Parathyroid adenoma (tissue), 2 donors: ENCODE measurements at regions not wholly inside any gene's neighbourhood (a gene's known extent, or its start where the extent isn't known, plus 50 kb on each side); places are given as distances from the start of the nearest gene placed in this dataset.

ENCODE experiments used
- H2AFZ ChIP-seq: fragments of 300-600 bp; sonication (generic); one replicate; pipeline ENCODE4 v1.7.0; 2017; ENCODE audit warnings: antibody characterized with exemption, mild to moderate bottlenecking
- H3K27ac ChIP-seq: fragments of 300-600 bp; sonication (generic); one replicate; pipeline ENCODE4 v1.7.0; 2017
- H3K27me3 ChIP-seq: fragments of 300-600 bp; sonication (generic); one replicate; pipeline ENCODE4 v1.7.0; 2017; ENCODE audit warnings: low read length; ENCODE audit not compliant: control insufficient read depth, insufficient read depth
- H3K36me3 ChIP-seq: fragments of 300-600 bp; sonication (generic); one replicate; pipeline ENCODE4 v1.7.0; 2017; ENCODE audit warnings: low read length; ENCODE audit not compliant: control insufficient read depth, insufficient read depth
- H3K4me1 ChIP-seq: fragments of 300-600 bp; sonication (generic); one replicate; pipeline ENCODE4 v1.7.0; 2017; ENCODE audit warnings: control low read depth
- H3K4me2 ChIP-seq: fragments of 300-600 bp; sonication (generic); one replicate; pipeline ENCODE4 v1.7.0; 2017; ENCODE audit warnings: low read length
- H3K4me3 ChIP-seq: fragments of 300-600 bp; sonication (generic); one replicate; pipeline ENCODE4 v1.7.0; 2017; ENCODE audit warnings: low read depth, low read length
- H3K79me2 ChIP-seq: fragments of 300-600 bp; sonication (generic); one replicate; pipeline ENCODE4 v1.7.0; 2017; ENCODE audit warnings: control low read depth
- H3K9ac ChIP-seq: fragments of 300-600 bp; sonication (generic); one replicate; pipeline ENCODE4 v1.7.0; 2017; ENCODE audit warnings: mild to moderate bottlenecking
- H3K9me3 ChIP-seq: fragments of 300-600 bp; sonication (generic); one replicate; pipeline ENCODE4 v1.7.0; 2017; ENCODE audit warnings: low read length; ENCODE audit not compliant: control insufficient read depth
- CTCF ChIP-seq: fragments of 300-600 bp; sonication (generic); IDR thresholded peaks from one replicate; pipeline ENCODE4 v1.7.0; 2017; ENCODE audit warnings: antibody characterized with exemption, mild to moderate bottlenecking
- donor health status: primary hyperparathyroidism.

- no peak for TF ChIP-seq CTCF
- H3K27me3 ChIP-seq, result no peaks in the 10 kb centered on the region
- H3K4me2 ChIP-seq, result no peak overlapping the region
- no peak overlapping the region for H3K27ac ChIP-seq
- H2AFZ ChIP-seq, result no peak overlapping the region
- no peak overlapping the region for H3K9ac ChIP-seq
- H3K36me3 ChIP-seq, result no peaks in the 10 kb centered on the region
- no peak overlapping the region for H3K4me3 ChIP-seq
- H3K79me2 ChIP-seq, result no peaks in the 10 kb centered on the region
- H3K9me3 ChIP-seq, result no peaks in the 10 kb centered on the region
- H3K4me1 ChIP-seq, result no peaks in the 10 kb centered on the region
Measured at GRCh38 chr10:64059884-64060283, 538.7 kb downstream of the REEP3 start.

- Histone ChIP-seq H3K27ac (no peak overlapping the region), H3K9ac (no peak overlapping the region), H3K4me1 (no peaks in the 10 kb centered on the region), H3K27me3 (no peaks in the 10 kb centered on the region), H3K4me3 (no peak overlapping the region), H2AFZ (no peak overlapping the region), H3K79me2 (no peaks in the 10 kb centered on the region), H3K36me3 (no peaks in the 10 kb centered on the region), H3K9me3 (no peaks in the 10 kb centered on the region), H3K4me2 (no peak overlapping the region)
- no peak for TF ChIP-seq CTCF
Measured at GRCh38 chr10:64060389-64060788, 539.2 kb downstream of the REEP3 start.

- Histone ChIP-seq H3K27me3 (no peaks in the 10 kb centered on the region), H3K4me2 (no peak overlapping the region), H3K79me2 (no peaks in the 10 kb centered on the region), H3K9ac (no peak overlapping the region), H3K4me1 (no peaks in the 10 kb centered on the region), H2AFZ (no peak overlapping the region), H3K9me3 (no peaks in the 10 kb centered on the region), H3K27ac (no peak overlapping the region), H3K4me3 (no peak overlapping the region), H3K36me3 (no peaks in the 10 kb centered on the region)
- TF ChIP-seq CTCF, result no peak
Measured at GRCh38 chr10:64062793-64063192, 541.6 kb downstream of the REEP3 start.

- no peak for TF ChIP-seq CTCF
- H3K27me3 ChIP-seq, result no peaks in the 10 kb centered on the region
- no peak overlapping the region for H3K9ac ChIP-seq
- H3K4me1 ChIP-seq, result no peaks in the 10 kb centered on the region
- no peaks in the 10 kb centered on the region for H3K36me3 ChIP-seq
- no peak overlapping the region for H3K27ac ChIP-seq
- H3K4me3 ChIP-seq, result no peak overlapping the region
- H2AFZ ChIP-seq, result no peak overlapping the region
- H3K79me2 ChIP-seq, result no peaks in the 10 kb centered on the region
- H3K9me3 ChIP-seq, result no peaks in the 10 kb centered on the region
- no peak overlapping the region for H3K4me2 ChIP-seq
Measured at GRCh38 chr10:64067009-64067606, 545.9 kb downstream of the REEP3 start.

- H3K27ac ChIP-seq, result no peak overlapping the region
- no peak overlapping the region for H3K4me3 ChIP-seq
- TF ChIP-seq CTCF, result no peak
- no peaks in the 10 kb centered on the region for H3K4me1 ChIP-seq
- no peaks in the 10 kb centered on the region for H3K36me3 ChIP-seq
- H2AFZ ChIP-seq, result no peak overlapping the region
- H3K9ac ChIP-seq, result no peak overlapping the region
- no peaks in the 10 kb centered on the region for H3K27me3 ChIP-seq
- H3K9me3 ChIP-seq, result no peaks in the 10 kb centered on the region
- no peaks in the 10 kb centered on the region for H3K79me2 ChIP-seq
- no peak overlapping the region for H3K4me2 ChIP-seq
Measured at GRCh38 chr10:64067859-64068258, 546.7 kb downstream of the REEP3 start.
